ENCODE measurements at regions not wholly inside any gene's neighbourhood (a gene's known extent, or its start where the extent isn't known, plus 50 kb on each side); places are given as distances from the start of the nearest gene placed in this dataset.

GRCh38 chr1:230575886-230576500 is 66.3 kb upstream of the COG2 start:
- ATAC-seq (ENCODE audit: insufficient read depth, low FRiP score) (no peak), DNase-seq (no peak)

GRCh38 chr1:230574502-230574901 is 67.8 kb upstream of the COG2 start:
- Histone ChIP-seq H3K9me3 (ENCODE audit: control insufficient read depth in 4 of 4, insufficient read depth in 3 of 4, low read length in 3 of 4) (peaks cover 0 to 2% (median 0%) of the 10 kb centered on the region in 4 donors), H3K9ac (ENCODE audit: insufficient read depth in 1 of 2, low read length in 2 of 2) (no peak overlapping the region), H3K4me3 (no peak overlapping the region), H3K27ac (ENCODE audit: low read depth in 1 of 2, low read length in 1 of 2) (no peak overlapping the region), H3K27me3 (ENCODE audit: control insufficient read depth in 3 of 3, insufficient read depth in 3 of 3, low read length in 2 of 3) (no peaks in the 10 kb centered on the region), H3K4me1 (ENCODE audit: control insufficient read depth in 5 of 5, insufficient read depth in 5 of 5, low read length in 5 of 5) (peaks cover 0 to 11% (median 7%) of the 10 kb centered on the region in 5 donors), H3K36me3 (ENCODE audit: control insufficient read depth in 4 of 4, insufficient read depth in 4 of 4, low read length in 4 of 4) (no peaks in the 10 kb centered on the region)
- DNase-seq (no peak), ATAC-seq (ENCODE audit: insufficient read depth, low FRiP score) (no peak)
- TF ChIP-seq CTCF (IDR thresholded peaks at IDR 0.05; ENCODE audit: control extremely low read depth, extremely low read depth), result no peak
- WGBS, 2 donors, result 86 to 89% methylated on average over 3 of the region's 3 CpGs

More at GRCh38 chr1:230575886-230576500, 66.3 kb upstream of the COG2 start:
- Histone ChIP-seq H3K4me1 (ENCODE audit: control insufficient read depth in 5 of 5, insufficient read depth in 5 of 5, low read length in 5 of 5) (peaks cover 0 to 11% (median 7%) of the 10 kb centered on the region in 5 donors), H3K9ac (ENCODE audit: insufficient read depth in 1 of 2, low read length in 2 of 2) (no peak overlapping the region), H3K36me3 (ENCODE audit: control insufficient read depth in 4 of 4, insufficient read depth in 4 of 4, low read length in 4 of 4) (no peaks in the 10 kb centered on the region), H3K4me3 (no peak overlapping the region), H3K27ac (ENCODE audit: low read depth in 1 of 2, low read length in 1 of 2) (no peak overlapping the region), H3K9me3 (ENCODE audit: control insufficient read depth in 4 of 4, insufficient read depth in 3 of 4, low read length in 3 of 4) (peaks cover 0 to 2% (median 0%) of the 10 kb centered on the region in 4 donors), H3K27me3 (ENCODE audit: control insufficient read depth in 3 of 3, insufficient read depth in 3 of 3, low read length in 2 of 3) (no peaks in the 10 kb centered on the region)
- WGBS, 2 donors, result 67 to 81% methylated on average over 3 of the region's 3 CpGs
- TF ChIP-seq CTCF (IDR thresholded peaks at IDR 0.05; ENCODE audit: control extremely low read depth, extremely low read depth), result no peak

GRCh38 chr1:230573658-230574057 is 68.6 kb upstream of the COG2 start:
- H3K27me3 ChIP-seq (ENCODE audit: control insufficient read depth in 3 of 3, insufficient read depth in 3 of 3, low read length in 2 of 3), result no peaks in the 10 kb centered on the region

More at GRCh38 chr1:230573658-230574057, 68.6 kb upstream of the COG2 start:
- 63 to 75% methylated on average over 3 of the region's 3 CpGs for WGBS, 2 donors
- TF ChIP-seq CTCF (IDR thresholded peaks at IDR 0.05; ENCODE audit: control extremely low read depth, extremely low read depth), result no peak
- Histone ChIP-seq H3K27ac (ENCODE audit: low read depth in 1 of 2, low read length in 1 of 2) (no peak overlapping the region), H3K9ac (ENCODE audit: insufficient read depth in 1 of 2, low read length in 2 of 2) (no peak overlapping the region), H3K36me3 (ENCODE audit: control insufficient read depth in 4 of 4, insufficient read depth in 4 of 4, low read length in 4 of 4) (no peaks in the 10 kb centered on the region), H3K9me3 (ENCODE audit: control insufficient read depth in 4 of 4, insufficient read depth in 3 of 4, low read length in 3 of 4) (peaks cover 0 to 2% (median 0%) of the 10 kb centered on the region in 4 donors), H3K4me3 (no peak overlapping the region), H3K4me1 (ENCODE audit: control insufficient read depth in 5 of 5, insufficient read depth in 5 of 5, low read length in 5 of 5) (peaks cover 0 to 11% (median 7%) of the 10 kb centered on the region in 5 donors)
- DNase-seq (no peak), ATAC-seq (ENCODE audit: insufficient read depth, low FRiP score) (no peak)
